GM19452 (cell line): ENCODE measurements at regions not wholly inside any gene's neighbourhood (a gene's known extent, or its start where the extent isn't known, plus 50 kb on each side); places are given as distances from the start of the nearest gene placed in this dataset.

Source experiments
- ATAC-seq: cut with Tn5 transposase; IDR thresholded peaks from one replicate; pipeline ENCODE4 v1.9.1; 2021; ENCODE audit not compliant: unreplicated experiment

DNA sequence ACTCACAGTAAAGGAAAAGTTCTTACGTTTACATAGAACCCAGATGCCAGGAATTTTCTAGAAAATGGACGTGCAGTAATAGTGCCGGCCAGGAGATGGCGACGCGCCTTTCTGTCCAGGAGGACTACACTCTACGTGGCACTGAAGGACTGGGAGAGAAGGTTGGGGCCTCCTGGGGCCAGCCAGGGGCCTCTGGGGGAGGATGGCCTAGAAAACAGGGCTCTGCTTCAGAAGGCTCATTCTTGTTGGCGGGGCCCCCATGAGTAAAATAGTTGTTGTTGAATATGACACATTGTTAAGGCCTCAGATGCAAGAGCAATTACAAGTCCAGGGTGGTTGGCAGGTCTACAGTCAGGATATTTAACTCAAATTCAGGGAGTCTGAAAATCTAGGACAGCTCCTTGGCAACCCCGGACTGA is 120.1 kb upstream of the MAX start:
- no peak for ATAC-seq

DNA sequence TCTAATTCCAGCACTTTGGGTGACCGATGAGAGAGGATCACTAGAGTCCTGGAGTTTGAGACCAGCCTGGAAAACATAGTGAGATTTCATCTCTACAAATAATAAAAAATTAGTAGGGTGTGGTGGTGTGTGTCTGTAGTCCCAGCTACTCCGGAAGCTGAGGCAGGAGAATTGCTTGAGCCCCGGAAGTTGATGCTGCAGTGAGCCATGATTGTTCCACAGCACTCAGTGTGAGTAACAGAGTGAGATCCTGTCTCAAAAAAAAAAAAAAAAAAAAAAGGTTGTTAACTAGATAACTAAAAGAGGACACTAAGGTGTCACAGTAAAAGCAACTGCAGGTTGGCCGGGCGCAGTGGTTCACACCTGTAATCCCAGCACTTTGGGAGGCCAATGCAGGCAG is 121.3 kb upstream of the MAX start:
- ATAC-seq: no peak

DNA sequence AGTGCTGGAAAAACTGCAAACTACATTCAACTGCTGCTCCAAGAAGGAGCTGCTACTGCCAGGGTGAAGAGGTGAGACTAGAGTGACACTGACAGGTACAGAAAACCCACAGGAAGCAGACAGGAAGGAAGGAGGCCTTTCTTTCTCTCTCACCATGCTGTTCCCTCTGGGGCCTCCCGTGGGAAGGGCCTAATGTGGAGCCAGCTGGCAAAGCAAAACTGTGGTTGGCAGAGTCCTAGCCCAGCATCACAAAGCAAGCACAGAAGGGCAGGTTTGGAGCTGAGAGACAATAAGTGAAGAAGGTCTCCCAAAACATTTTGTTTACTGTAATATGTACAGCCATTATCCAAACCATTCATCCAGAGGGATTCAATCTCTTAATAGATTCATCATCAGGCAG is 122.5 kb upstream of the MAX start:
- ATAC-seq: no peak

DNA sequence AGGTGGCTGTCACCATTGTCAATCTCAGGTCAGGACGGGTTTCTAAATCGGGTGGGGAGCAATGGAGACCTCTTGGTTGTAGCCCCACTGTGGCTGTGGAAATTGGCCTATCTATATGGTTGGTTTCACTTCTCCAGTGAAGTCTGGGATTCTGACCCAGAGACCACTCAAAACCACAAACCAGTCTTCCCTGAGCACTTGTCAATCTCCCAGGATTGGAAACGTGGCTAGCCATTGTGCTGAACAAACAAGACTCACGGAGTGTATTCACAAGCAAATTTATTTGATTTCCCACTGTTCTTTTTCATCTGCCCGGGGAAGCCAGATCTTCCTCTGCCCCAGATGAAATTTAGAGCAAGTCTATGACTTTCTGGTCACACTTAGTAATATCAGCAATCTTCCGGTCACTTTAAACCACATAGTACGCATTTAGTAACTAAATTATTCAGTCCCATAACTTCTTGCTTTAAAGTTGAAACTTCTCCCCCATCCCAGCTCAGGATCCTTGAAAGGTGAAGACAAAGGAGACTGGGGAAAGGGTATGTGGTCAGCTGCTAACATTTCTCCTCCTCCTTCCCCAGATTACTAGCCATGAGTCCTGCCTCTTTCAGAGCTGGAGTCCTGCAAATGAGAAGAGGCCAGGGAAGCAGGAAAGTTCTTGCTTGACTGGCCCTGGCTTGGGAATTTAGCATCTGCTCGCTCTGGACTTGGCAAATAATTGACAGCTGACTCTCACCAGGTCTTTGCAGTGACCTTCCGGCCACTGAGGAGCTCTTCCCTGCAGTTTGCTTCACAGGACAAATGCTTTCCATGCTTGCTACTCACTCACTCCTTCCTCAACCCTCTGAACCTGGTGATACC is 123.2 kb upstream of the MAX start:
- no peak for ATAC-seq

DNA sequence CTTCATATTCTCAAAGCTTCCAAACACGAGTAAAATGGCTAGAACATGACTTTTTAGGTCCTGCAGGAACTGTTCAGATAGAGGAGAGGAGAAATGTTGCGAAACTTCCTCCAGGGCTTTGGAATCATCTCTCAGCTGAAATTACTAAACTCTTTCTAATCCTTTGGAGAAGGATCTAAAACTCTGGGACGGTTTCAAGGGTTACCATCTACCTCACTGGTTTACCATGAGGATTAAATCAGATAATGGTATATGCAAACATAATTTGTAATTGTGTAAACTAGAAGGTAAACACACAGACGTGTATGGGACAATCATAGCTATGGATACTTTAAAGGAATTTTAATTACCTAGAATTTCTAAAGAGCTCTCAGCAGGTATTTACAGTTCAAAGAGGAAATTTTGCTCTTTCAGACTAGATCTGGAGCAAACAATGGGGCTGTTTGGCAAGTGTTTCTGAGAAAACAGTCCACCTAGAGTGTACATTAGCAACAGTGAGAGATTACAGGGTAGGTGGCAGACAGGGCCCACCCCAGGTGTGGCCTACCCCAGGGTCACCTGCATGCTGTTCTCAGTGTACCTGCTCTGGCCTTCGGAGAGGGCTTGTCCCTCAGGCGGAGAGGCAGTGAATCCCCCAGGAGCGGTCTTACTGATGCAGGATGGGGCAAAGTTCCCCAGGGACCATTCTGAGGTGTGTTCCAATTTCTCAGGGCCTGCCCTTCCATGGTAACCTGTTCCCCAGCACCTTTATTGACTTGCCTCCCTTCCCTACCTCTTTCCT is 124.7 kb upstream of the MAX start:
- ATAC-seq: no peak

DNA sequence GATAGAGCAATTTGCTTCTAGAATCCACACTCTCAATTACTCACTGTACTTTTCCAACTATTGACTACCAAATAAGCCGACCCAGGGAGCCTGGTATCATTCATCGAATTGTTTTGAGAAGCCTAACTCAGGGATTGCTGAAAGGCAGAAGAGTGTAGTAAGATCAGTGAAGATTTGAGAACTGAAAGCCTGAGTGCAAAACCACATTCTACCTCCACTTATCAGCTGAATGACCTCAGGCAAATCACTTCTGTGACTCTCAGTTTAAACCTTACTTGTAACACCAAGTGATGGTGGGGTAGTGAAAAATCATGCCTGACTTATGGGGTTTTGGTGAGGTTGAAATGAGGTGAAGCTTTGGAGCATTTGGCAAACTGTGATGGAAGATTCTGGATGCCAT is 126.1 kb upstream of the MAX start:
- ATAC-seq: peak; percentile 86

DNA sequence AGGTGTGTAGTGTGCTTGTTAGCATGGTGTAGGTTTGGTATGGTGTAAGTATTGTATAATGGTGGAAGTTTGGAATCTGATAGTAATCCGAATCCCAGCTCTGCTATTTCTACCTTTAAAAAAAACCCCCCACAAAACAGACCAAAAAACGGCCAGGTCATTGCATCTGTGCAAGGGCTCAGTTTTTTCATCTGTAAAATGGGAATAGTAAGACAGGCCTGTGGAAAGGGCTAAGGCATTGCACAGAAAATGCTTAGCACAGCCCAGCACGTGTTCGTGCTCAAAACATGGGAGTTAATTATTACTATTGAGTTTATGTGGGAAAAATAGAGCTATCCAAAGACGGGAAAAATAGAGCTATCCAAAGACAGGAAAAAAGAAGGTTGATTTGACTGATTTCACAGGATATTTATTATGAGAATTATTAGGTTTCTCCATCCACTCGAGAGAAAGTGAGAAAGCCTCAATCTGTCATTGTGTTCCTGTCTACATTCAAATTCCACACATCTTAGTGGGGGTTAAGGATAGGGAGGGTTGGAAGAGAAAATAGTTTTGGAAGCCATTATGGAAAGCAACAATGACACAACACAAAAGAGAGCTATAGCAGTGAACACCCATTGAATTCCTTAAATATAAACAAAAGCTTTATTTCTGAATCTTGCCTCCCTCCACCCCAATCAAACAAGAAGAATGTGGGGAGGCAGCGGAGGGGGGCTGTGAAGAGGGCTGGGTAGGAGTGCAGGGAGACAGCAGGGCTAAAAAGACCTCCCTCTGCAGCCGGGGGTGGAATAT is 126.8 kb upstream of the MAX start:
- ATAC-seq: peak; percentile 16

DNA sequence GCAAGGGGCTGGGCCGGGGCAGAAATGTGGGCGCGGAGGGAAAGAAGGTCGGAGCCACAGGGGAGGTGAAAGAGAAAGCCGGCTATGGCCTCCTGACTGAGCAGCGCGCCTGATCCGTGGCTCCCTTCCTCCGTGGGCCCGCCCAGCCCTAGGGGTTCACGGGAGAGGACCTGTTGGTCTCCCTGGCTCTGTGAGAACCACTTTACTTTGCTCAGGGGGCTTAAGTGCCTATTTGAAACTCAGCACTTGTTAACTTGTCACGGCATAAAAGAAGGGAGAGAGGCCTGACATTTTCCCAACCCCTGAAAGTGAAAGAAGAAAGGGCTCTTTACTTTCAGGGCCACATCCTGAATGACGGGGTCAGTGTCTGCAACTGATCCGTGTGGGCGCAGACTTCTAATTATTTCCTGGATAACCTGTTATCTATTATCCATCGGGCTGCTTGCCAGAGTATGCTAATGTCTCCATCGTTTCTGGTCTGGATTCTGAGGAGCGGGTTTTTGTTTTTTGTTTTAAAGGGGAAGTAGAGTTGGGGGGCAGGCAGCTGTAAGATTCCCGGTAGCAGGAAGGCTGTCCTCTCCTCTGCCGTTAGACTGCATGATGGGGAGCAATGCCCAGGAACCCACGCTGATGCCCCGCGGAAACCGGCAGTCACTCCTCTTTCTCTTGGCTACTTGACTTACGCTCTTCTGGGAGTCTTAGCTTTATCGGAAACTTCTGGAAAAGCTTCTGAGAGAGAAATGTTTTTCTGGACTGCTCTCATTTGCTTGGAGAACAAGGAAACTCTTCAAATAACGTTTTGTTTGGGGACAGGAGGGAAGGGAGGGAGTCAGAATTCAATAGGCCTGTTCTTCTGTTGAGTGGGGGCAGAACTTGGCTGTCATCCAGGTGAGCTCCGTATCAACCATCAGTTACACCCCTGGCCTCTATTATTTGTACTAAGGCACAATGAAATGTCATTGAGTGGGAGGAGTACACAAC is 127.7 kb upstream of the MAX start:
- no peak for ATAC-seq

DNA sequence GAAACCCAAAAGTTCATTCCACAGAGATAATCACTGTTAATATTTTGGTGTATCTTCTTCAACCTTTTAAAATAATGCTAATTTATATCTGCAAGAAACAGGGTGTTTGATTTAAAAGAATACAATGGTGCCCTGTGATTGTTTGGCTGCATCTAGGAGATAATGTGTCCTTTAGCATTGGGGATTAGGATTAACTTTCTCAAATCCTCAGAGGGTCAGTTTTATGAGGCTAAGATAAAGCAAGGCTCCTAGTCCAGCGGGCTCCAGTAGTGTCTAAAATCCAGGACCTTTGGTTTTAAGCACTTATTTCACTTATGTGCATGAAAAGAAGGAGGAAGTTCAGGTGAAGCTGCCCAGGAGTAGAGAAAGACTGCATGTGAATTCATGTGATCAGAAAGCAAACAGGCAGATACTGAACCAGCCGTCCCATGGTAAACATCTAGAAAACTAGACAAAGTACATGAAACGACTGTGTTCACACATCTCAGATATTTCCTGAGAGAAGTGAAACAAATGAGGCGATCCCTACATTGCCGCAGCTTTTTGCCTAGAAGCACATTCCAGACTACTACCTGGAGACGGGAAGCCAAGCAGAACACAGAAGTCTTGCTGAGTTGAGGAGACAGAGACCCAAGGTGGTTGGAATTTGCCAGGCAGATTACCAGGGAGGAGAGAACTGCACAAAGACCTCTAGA is 129.1 kb upstream of the MAX start:
- no peak for ATAC-seq

DNA sequence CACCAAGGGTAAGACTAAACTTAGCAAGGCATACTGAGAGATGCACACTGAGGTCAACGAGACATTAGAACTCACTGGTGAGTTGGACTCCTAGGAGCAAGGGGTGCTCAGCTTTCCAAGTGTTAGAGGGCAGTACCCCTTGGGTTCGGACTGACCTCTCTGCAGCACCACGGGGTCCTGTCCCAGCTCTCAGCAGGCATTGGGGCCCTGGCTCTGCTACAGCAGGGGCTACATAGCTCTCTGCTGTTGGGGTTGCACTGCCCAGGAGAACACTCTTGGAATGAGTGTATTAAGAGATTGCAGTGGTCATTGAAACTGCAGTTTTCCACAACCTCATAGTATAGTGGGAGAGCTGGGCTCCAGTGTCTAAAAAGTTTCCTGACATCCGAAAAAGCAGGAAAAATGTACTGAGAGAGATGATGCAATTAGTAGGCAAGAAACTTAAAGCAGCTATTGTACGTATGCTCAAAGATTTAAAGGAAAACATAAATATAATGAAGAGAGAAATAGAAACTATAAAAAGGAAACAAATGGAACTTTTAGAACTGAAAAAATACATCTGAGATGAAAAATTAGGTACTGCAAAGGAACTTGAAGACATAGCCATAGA is 132.5 kb upstream of the MAX start:
- no peak for ATAC-seq

DNA sequence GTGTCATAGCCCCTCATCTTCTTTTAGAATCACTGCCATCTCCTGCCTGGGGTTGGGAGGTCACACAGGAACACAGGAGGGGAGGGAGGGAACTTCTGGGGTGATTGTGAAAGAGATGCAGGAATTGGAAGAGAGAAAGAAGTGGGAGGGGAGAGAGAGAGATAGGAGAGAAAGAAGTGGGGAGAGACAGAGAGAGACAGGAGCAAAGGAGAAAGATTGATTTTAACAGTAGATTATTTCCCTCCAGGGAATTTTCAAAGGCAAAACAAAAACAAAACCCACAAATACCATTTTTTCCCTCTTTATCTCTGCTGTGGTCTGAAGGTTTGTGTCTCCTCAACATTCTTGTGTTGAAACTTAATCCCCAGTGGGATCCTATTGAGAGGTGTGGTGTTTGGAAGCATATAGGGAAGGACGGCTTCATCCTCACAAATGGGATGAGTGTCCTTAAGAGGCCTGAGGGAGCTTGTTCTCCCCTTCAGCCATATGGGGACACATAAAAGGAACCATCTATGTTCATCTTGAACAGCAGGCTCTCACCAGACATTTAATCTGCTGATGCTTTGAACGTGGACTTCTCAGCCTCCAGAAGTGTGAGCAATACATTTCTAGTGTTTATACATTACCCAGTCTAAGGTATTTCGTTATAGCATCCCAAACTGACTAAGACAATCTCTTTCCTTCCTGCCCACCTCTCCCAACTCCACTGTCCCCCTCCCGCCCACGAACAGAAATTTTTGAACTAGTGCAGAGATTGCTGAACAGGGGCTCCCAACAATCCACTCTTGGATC is 134.9 kb upstream of the MAX start:
- ATAC-seq: no peak

DNA sequence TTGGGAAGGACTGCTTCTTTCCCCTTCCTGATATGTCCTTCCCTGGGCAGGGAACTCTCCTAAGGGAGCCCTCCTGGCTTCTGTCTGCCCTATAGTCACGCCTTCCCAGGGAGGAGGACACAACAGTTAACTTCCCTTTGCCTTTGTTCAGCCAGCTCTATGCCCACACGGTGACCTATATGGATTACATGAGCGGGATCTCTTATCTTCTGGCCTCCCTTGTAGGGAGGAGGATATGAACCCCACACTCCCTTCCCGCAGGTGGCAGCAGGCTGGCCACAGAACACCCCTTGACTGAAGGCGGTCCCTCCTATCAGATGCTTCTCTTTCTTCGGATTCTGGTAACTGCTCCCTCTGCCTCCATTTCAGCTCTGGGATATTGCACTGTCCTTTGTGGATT is 135.6 kb upstream of the MAX start:
- no peak for ATAC-seq

DNA sequence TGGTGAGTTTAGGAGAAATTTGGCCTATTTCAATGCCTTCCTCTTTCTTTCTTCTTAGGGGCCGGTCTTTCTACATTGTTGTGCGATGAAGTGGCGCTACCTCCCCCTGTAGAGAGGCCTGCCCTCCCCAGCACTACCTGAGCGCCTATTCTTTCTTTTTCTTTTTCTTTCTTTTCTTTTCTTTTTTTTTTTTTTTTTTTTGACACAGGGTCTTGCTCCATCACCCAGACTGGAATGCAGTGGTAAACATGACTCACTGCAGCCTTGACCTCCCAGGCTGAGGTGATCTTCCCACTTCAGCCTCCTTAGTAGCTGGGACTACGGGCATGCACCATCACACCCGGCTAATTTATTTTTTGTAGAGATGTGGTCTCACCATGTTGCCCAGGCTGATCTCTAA is 136.1 kb upstream of the MAX start:
- ATAC-seq: no peak

DNA sequence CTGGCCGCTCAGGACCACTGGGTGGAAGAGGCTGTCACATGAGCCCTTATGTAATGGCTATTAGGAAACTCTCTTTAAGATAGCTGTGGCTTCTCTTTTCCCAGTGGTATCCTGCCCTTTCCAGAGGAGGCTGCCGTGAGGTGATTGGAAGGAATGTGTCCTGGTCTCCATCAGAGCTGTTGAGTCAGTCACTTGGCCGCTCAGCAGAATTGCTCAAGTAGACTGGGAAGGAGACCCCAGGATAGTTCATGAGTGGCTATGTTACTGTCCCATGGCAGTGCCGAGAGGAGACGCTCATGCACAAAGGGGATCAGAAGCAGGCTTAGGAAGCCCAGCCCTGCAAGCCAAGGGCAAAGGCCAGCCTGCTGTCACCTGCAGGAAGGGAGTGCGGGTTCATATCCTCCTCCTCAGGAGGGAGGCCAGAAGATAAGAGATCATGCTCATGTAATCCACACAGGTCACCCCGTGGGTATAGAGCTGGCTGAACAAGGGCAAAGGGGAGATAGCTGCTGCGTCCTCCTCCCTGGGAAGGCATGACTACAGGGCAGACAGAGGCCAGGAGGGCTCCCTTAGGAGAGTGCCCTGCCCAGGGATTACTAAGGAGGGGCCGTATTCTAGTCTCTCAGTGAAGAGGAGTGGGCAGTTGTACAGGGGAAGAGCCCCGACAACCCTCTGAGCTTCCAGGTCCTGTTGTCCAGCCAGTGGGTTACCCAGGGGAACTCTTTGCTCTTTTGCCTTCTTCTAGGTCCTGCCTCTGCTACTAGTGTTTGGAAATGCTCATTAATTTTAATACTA is 137.0 kb upstream of the MAX start:
- ATAC-seq: no peak

DNA sequence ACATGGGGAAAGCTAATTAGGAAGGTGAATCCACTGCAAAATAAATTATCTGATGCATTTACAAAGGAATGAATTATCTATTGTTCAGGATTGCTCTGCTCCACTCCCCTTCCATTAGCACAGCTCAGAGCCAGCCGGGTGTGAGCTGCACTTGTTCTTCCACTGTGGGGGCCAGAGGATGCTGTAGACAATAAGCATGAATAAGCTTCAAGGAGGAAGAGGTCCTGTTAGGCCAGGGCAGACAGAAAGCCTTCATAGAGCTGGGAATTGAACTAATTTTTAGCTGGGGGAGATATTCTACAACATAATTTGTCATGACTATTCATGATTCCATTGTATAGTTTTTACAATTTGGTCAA is 137.6 kb upstream of the MAX start:
- ATAC-seq: no peak

DNA sequence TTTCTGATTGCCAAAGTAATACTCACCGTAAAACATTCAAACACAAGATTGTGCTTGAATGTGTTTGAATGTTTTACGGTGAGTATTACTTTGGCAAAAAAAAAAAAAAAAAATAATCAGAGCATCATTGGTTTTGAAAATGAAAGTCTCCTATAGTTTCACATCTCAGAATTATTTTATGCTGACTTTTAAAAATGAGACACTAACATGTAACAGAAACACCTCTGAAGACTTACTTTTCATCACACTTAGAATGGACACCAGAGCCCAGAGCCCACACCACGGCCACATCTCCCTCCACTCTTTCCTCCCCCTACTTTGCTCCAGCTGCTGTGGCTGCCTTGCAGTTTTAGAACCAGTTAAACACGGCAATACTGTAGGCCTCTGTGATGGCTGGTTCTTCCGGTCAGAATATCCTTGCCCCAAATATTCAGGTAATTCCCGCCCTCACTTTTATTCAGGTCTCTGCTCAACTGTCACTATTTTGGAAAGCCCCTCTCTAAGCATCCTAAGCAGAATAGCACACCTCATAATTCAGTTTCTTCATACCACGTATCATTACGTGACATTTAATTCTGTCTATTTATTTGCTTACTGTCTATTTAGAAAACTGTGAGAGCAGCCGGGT is 138.9 kb upstream of the MAX start:
- ATAC-seq: peak; percentile 55

DNA sequence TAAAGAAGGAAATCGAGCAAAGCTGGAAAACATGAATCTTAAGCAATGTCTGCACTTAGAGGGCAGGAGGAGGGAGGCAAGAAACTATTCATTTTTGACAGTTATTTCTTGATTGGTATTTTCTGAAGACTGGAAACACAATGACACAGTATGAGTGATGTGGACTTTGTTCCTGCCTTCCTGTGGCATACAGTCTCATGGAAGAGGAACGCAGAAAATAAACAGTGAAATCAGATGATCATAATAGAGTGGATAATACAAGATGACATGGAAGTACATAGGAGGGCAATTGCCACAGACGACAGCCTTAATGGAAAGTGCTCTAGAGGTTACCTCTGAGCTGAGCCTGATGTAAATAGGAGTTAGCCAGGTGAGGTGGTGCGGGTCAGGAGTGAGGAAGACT is 140.4 kb upstream of the MAX start:
- no peak for ATAC-seq
